ENCODE measurements at regions not wholly inside any gene's neighbourhood (a gene's known extent, or its start where the extent isn't known, plus 50 kb on each side); places are given as distances from the start of the nearest gene placed in this dataset.

DNA sequence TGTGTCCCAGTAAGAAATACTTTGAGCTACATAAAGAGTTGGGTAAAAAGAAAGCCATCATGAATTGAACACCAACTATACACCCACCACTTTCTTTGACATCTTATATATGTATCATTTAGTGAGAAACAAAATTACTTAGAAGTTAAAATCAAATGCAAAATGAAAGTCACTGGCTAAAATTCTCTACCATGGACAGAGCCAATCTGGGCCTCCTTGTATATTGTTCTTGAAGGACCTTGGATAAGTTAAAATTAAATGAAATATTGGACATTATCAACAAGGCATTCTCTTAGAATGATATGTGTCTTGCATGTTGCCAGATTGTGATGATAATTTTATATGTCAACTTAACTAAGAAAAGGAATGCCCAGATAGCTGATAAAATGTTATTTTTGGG, 64.2 kb upstream of the CHL1 start:
- no peak overlapping the region for H3K4me2 ChIP-seq (ENCODE audit: low read depth, low read length)
- DNase-seq, result no peak
- H4K8ac ChIP-seq (ENCODE audit: low read depth in 2 of 2, low read length in 2 of 2), result no peak overlapping the region
- no peak overlapping the region for H2BK5ac ChIP-seq (ENCODE audit: low read depth, low read length, poor library complexity, severe bottlenecking)
- H3K79me1 ChIP-seq (ENCODE audit: low read depth in 1 of 2, low read length in 2 of 2), result no peaks in the 10 kb centered on the region
- intact Hi-C loops (cut with micrococcal nuclease) (no loop called here), dilution Hi-C loops (cut with HindIII; ENCODE audit: low sequenced_read_pairs, unreplicated experiment) (no loop called here), in situ Hi-C loops (cut with MboI; ENCODE audit: low sequenced_read_pairs) (no loop called here)
- H3K27ac ChIP-seq (ENCODE audit: insufficient read depth, low read length), result no peak overlapping the region
- no peak overlapping the region for H2BK20ac ChIP-seq (ENCODE audit: low read depth, low read length)
- no peak overlapping the region for H4K91ac ChIP-seq (ENCODE audit: insufficient read depth, low read depth, low read length)
- TF ChIP-seq CHD1 (IDR thresholded peaks at IDR 0.05; ENCODE audit: low read depth, low read length), result no peak
- TF ChIP-seq RCOR1 (IDR thresholded peaks at IDR 0.05; ENCODE audit: insufficient replicate concordance, low read length), result no peak
- no peak for TF ChIP-seq NFE2L2 (IDR thresholded peaks at IDR 0.05; ENCODE audit: low read depth, low read length)
- no peak for TF ChIP-seq BHLHE40 (IDR thresholded peaks at IDR 0.05; ENCODE audit: low read depth, low read length)
- no peak for TF ChIP-seq MAZ (IDR thresholded peaks at IDR 0.05; ENCODE audit: borderline replicate concordance, low read depth, low read length)
- TF ChIP-seq, protein P1, sequence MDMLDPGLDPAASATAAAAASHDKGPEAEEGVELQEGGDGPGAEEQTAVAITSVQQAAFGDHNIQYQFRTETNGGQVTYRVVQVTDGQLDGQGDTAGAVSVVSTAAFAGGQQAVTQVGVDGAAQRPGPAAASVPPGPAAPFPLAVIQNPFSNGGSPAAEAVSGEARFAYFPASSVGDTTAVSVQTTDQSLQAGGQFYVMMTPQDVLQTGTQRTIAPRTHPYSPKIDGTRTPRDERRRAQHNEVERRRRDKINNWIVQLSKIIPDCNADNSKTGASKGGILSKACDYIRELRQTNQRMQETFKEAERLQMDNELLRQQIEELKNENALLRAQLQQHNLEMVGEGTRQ (IDR thresholded peaks at IDR 0.05; ENCODE audit: low read depth, low read length), result no peak
- no peak for TF ChIP-seq RAD21 (IDR thresholded peaks at IDR 0.05; ENCODE audit: low read length)
- no peak for TF ChIP-seq SMC3 (IDR thresholded peaks at IDR 0.05; ENCODE audit: low read depth, low read length)
- no peak overlapping the region for H2BK15ac ChIP-seq (ENCODE audit: low read depth, low read length)
- no peak overlapping the region for H4K5ac ChIP-seq (ENCODE audit: low read depth, low read length)
- POLR2A ChIA-PET (ENCODE audit: unreplicated experiment), result no interaction called here
- CTCF ChIA-PET, result no interaction called here
- H3K18ac ChIP-seq (ENCODE audit: low read depth, low read length), result no peak overlapping the region
- no peaks in the 10 kb centered on the region for H3K9me3 ChIP-seq (ENCODE audit: control insufficient read depth, insufficient read depth, low read length)
- no peaks in the 10 kb centered on the region for H3K36me3 ChIP-seq (ENCODE audit: control insufficient read depth, insufficient read depth, low read length)
- no peaks in the 10 kb centered on the region for H3K27me3 ChIP-seq (ENCODE audit: control insufficient read depth, insufficient read depth, low read length)
- BruUV-seq (replicated peaks), result no TSS peak
- ATAC-seq (ENCODE audit: low read depth), result no peak
- no peak overlapping the region for H3K14ac ChIP-seq (replicated peaks; ENCODE audit: low read depth, low read length)
- H2BK120ac ChIP-seq (ENCODE audit: low read depth, low read length), result no peak overlapping the region
- no peak overlapping the region for H2AFZ ChIP-seq (replicated peaks; ENCODE audit: low read length, poor library complexity)
- no peak overlapping the region for H3K4me3 ChIP-seq (ENCODE audit: insufficient read depth, low read depth, low read length)
- H2AK9ac ChIP-seq (replicated peaks; ENCODE audit: low read depth, low read length, poor library complexity), result no peak overlapping the region
- H3K9me1 ChIP-seq (ENCODE audit: insufficient read depth, low read length), result no peaks in the 10 kb centered on the region
- H3K9ac ChIP-seq (ENCODE audit: low read depth, low read length), result no peak overlapping the region
- H3K4ac ChIP-seq (ENCODE audit: low read depth, low read length), result no peak overlapping the region
- no peak overlapping the region for H2AK5ac ChIP-seq (ENCODE audit: low read depth, low read length)
- H3K56ac ChIP-seq (ENCODE audit: extremely low read depth, insufficient read depth, low read length), result no peak overlapping the region
- H3K4me1 ChIP-seq (ENCODE audit: control insufficient read depth, insufficient read depth, low read length), result no peaks in the 10 kb centered on the region
- H4K20me1 ChIP-seq (ENCODE audit: insufficient read depth, low read length), result no peaks in the 10 kb centered on the region
- no peak overlapping the region for H3K23ac ChIP-seq (ENCODE audit: low read depth, low read length)
